ENCODE measurements at regions not wholly inside any gene's neighbourhood (a gene's known extent, or its start where the extent isn't known, plus 50 kb on each side); places are given as distances from the start of the nearest gene placed in this dataset.

GRCh38 chr2:220064111-220065030, 436.9 kb downstream of the SLC4A3 start:
- no peak for FAIRE-seq

DNA sequence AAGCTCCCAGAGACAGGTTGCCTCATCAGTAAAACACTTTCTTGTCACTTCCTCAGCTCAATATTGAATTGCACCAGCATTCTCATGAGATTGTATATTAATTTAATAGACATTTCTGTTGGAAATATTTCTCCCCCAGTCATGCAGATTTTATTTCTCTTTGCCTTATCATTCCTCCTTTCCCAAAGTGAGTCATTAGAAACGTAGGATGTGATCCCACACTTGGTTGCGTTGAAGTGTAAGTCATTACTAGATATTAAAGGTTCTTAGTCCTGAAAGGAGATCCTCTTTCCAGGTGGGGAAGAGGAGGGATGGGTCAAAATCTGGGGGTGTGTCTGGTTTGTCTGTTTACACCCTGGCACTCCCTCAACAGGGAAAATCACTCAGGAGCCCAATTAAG, 438.2 kb downstream of the SLC4A3 start:
- FAIRE-seq: no peak

DNA sequence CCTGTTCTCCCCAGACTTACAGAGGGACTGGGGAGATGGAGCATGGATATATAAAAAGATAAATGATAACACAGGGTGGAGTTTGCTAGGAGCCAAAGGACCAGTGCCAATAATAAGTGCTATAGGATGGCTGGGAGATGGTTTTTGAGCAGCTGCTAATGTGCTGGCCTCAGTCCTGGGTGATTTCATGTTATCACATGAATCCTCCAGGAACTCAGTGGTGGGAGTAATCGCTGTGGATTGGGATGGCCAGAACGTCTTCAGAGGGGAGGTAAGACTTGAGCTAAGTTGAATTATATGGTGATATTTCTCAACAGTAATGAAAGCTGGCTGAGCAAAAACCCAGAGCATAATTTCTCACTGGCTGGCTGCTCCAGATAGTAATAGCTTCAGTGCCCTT, 441.4 kb downstream of the SLC4A3 start:
- FAIRE-seq: no peak

GRCh38 chr2:220070349-220070748, 442.9 kb downstream of the SLC4A3 start:
- no peak for FAIRE-seq

- no peak for FAIRE-seq
Measured at GRCh38 chr2:220071696-220072095, 444.3 kb downstream of the SLC4A3 start.

DNA sequence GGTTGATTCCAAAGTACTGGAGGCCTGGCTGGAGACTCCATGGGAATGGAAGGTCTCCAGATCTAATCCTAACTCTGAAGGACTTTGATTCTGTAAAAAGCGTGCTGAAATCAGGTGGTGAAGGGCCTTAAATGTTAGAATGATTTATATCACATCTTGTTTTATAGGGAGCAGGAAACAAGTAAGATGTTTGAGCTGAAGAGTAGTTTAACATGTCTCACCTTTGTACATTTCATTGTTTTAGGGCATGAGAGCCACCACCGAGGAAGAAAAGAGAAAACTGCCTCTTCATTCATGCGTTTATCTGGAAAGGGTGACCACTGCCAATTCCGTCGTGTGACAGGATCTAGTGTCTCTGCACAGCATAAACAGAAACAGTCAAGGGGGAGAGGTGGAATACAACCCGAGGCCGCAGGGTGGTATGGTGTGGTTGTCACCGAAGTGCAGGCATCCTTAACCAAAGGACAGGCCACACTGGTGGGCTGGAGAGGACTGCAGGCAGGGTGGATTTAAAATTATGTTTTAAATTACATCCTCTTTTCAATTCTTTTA, 445.3 kb downstream of the SLC4A3 start:
- FAIRE-seq: no peak

DNA sequence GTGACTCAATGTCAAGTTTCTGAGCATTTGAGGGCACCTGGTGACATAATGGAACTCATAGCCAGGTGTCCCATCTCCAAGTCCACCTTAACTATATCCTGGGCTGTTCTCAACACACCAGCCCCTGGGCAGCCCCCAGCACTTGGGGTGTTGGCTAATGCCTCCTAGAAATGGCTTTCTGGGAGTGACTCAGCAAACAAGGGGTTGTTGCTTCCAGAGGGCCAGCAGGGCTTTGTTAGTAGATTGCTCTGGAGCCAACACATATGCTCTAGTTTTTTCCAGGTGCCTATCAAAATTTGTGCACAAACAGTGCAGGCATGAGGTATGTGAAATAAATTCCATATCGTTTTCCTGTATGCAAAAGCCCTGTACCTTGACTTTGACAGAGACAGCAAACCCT, 448.4 kb downstream of the SLC4A3 start:
- no peak for FAIRE-seq

- no peak for FAIRE-seq
Measured at GRCh38 chr2:220076734-220077133, 449.3 kb downstream of the SLC4A3 start.

DNA sequence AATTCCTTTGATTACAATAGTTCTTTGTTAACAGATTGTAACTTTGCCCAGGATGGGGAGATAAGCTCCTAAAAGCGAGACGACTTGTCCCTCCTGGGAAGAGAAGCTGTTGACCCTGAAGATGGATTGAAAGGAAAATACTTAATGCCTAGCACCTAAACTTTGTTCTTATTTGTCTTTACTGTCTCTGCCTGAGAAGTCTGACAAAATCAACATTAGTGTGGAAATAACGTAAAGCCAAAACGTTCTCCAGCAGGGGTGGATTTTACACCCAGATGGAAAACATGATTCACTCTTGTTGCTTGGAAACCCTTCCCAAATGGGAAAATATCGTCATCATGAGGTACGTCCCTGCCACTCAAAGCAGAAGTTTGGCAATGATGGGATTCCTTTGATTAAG, 450.1 kb downstream of the SLC4A3 start:
- FAIRE-seq: no peak

DNA sequence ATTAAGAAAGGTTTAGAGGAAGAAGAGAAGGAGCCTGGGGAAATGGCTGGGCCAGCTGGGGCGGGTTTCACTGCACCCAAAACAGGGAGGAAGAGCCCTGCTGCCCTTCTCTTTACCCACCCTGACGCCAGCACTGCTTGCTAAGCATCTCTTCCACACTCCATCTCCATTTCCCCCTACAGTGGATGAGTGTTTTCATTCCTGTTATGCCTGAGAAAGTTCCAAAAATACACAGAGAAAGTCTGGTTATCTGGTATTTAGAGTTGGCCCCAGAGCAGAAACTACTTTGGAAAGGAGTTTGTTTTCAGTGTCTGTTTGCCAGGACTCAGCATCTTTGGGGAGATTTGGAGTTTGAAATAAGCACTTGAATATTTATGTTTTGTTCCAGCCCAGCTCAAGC, 451.0 kb downstream of the SLC4A3 start:
- FAIRE-seq: no peak

- no peak for FAIRE-seq
Measured at GRCh38 chr2:220079595-220079994, 452.2 kb downstream of the SLC4A3 start.

DNA sequence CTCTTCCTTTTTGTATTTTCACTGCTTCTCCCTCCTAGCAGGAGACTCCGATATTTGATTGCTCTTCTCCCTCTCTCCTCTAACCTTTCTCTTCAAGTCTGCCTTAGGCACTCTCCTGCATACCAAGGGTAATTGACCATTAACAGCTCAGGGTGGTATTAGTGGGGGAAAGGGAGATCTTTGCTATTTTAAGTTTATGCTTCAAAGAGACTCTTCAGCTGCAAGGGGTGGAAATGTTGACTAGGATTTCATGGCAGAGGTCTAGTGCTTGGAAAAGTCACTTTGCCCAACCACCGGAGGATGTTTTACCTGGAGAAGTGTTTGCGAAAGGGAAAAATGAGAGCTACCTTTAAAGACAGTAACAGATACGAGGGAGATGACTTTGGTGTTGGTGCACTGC, 453.7 kb downstream of the SLC4A3 start:
- no peak for FAIRE-seq

- no peak for FAIRE-seq
Measured at GRCh38 chr2:220090050-220090449, 462.6 kb downstream of the SLC4A3 start.

- FAIRE-seq: no peak
Measured at GRCh38 chr2:220096406-220096805, 469.0 kb downstream of the SLC4A3 start.

- FAIRE-seq: no peak
Measured at GRCh38 chr2:220101980-220102379, 474.6 kb downstream of the SLC4A3 start.

DNA sequence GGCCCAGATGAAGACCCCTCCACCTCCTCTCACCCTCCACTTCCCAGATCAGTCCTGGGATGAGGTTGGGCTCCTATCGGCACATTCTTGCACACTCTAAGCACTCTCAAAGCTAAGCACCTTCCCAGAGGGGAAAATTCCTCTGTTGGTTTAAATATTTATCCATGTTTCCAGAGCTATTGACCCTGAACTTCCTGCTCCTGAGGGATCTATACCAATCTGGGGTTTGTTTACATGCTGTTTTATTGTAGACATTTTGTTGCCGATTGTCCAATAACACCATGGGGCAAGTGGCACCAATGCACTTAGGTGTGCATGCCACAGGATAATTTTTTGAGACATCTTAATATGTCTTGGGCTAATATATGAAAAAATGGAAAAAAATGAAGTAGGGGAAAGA, 476.2 kb downstream of the SLC4A3 start:
- no peak for FAIRE-seq

GRCh38 chr2:220104871-220105351, 477.5 kb downstream of the SLC4A3 start:
- no peak for FAIRE-seq

- FAIRE-seq: no peak
Measured at GRCh38 chr2:220106065-220106464, 478.6 kb downstream of the SLC4A3 start.

DNA sequence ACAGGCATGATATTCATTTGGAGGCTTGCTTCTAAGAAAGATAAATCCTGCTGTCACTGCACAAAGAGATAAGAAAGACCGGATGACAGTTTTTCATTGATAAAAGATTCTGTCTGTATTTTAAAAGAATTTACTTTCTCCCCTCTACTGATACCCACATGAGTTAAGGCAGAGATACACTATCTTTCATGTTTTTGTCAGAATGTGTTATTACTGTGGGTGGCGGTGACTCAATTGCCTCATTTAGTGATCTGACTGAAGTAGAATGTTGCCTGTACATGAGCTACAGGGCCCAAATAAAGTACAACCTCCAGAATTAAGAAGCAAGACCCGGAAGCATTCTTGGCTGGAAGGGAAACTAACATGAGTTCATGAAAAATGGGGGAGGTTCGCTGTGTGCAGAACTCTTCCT, 480.0 kb downstream of the SLC4A3 start:
- no peak for FAIRE-seq

DNA sequence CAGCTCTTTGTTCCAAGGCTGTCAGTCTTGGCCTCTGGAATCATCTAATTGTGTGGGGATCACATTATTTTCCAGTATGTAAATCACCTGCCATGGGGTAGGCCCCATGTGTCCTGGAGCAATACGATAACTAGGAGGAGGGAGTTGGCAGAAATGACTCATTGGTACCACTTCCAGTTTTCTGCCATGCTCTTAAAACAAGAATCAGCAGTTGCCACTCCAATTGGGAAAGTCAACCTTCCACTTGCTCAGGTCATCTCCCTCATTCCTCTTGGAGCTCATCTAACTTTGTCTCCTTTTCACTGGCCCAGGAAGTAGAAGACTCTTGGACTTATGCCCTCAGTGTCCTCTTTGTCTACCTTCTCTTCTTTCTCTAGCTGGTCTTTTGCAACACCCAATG, 487.0 kb downstream of the SLC4A3 start:
- no peak for FAIRE-seq

DNA sequence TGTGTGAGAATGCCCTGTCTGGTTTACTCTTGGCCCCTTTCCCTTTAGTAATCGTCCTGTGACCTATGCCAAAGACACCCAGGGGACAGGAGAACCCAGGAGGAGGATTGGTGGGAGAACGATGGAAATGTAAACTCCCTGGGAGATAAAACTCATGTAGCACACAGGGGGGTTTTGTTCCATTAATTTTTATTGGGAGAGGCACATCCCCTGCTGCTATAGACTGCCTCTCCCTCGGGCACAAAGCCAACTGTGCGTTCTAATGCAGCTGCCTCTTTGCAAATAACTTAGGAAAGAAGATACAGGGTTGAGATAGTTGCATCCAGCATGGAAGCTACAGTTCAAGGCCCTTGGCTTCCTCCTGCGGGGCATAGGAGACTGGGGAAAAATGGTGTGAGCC, 489.6 kb downstream of the SLC4A3 start:
- no peak for FAIRE-seq

DNA sequence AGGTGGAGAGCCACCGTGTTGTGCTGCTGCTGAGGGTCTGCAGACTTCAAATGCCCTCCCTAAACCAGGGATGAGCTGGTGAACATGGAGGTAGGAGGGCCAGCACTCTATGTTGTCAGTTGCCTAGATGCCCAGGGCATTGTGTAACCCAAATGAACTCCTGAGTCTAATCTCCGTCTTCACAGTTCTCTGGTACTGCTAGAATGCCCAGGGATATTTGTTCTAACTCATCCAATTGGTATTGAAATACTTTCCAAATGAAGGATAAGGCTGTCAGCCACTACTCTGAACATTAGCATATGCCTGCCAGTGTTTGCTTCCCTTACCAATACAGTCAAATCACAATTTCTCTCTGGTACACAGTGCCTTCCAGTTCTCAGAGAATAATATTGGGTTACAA, 492.6 kb downstream of the SLC4A3 start:
- no peak for FAIRE-seq

- FAIRE-seq: no peak
Measured at GRCh38 chr2:220123751-220124150, 496.3 kb downstream of the SLC4A3 start.

GRCh38 chr2:220125551-220125950, 498.1 kb downstream of the SLC4A3 start:
- FAIRE-seq: no peak

DNA sequence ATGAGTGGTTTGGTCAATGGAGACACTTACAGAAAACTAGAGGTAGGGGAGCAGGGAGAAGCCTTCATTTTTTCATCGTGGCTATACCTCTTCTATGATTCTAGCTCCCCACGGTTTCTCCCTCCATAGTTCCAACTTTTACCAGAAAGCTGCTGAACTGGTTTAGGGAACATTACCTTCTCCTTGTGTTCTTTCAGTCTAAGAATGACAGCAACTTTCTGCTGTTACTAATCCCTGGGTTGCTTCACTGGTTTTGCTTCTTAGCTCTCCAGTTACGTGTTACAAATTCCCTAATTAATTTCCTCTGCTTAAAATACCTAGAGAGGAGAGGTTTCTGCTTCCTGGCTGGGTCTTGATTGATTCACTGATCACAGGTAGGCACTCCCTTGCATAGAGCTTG, 499.9 kb downstream of the SLC4A3 start:
- FAIRE-seq: no peak

Data from islet of Langerhans (tissue), 1 donor.